HG03025 (cell line): ENCODE measurements at regions not wholly inside any gene's neighbourhood (a gene's known extent, or its start where the extent isn't known, plus 50 kb on each side); places are given as distances from the start of the nearest gene placed in this dataset.

Experiments used
- ATAC-seq: cut with Tn5 transposase; IDR thresholded peaks from one replicate; pipeline ENCODE4 v1.9.1; 2021; ENCODE audit warnings: mild to moderate bottlenecking, moderate library complexity; ENCODE audit not compliant: unreplicated experiment, low FRiP score

- ATAC-seq = no peak
Observed at GRCh38 chr2:220891405-220891804, 680.7 kb downstream of the EPHA4 start.

GRCh38 chr2:220892018-220892634 is 680.0 kb downstream of the EPHA4 start:
- ATAC-seq = no peak

- no peak for ATAC-seq
Observed at GRCh38 chr2:220893411-220893810, 678.7 kb downstream of the EPHA4 start.

- no peak for ATAC-seq
Observed at GRCh38 chr2:220894069-220894468, 678.0 kb downstream of the EPHA4 start.

GRCh38 chr2:220899492-220899891 is 672.6 kb downstream of the EPHA4 start:
- ATAC-seq = no peak

GRCh38 chr2:220904015-220904414 is 668.1 kb downstream of the EPHA4 start:
- ATAC-seq = no peak

- no peak for ATAC-seq
Observed at GRCh38 chr2:220913384-220913783, 658.7 kb downstream of the EPHA4 start.

GRCh38 chr2:220915092-220915623 is 656.9 kb downstream of the EPHA4 start:
- ATAC-seq = no peak

GRCh38 chr2:220916931-220917330 is 655.2 kb downstream of the EPHA4 start:
- ATAC-seq = no peak

GRCh38 chr2:220930271-220931076 is 641.6 kb downstream of the EPHA4 start:
- ATAC-seq = no peak

GRCh38 chr2:220931491-220931890 is 640.6 kb downstream of the EPHA4 start:
- no peak for ATAC-seq

GRCh38 chr2:220932041-220932440 is 640.1 kb downstream of the EPHA4 start:
- ATAC-seq = no peak

- ATAC-seq = no peak
Observed at GRCh38 chr2:220935789-220936321, 636.2 kb downstream of the EPHA4 start.

- no peak for ATAC-seq
Observed at GRCh38 chr2:220936641-220937197, 635.4 kb downstream of the EPHA4 start.

- no peak for ATAC-seq
Observed at GRCh38 chr2:220937245-220937644, 634.9 kb downstream of the EPHA4 start.

GRCh38 chr2:220940646-220941045 is 631.5 kb downstream of the EPHA4 start:
- ATAC-seq = no peak

- ATAC-seq = no peak
Observed at GRCh38 chr2:220941683-220942082, 630.4 kb downstream of the EPHA4 start.

- no peak for ATAC-seq
Observed at GRCh38 chr2:220946552-220946951, 625.6 kb downstream of the EPHA4 start.

GRCh38 chr2:220948579-220948978 is 623.5 kb downstream of the EPHA4 start:
- ATAC-seq = no peak

GRCh38 chr2:220949466-220949865 is 622.6 kb downstream of the EPHA4 start:
- no peak for ATAC-seq

GRCh38 chr2:220955776-220956175 is 616.3 kb downstream of the EPHA4 start:
- no peak for ATAC-seq
